BJ (cell line): ENCODE measurements at regions not wholly inside any gene's neighbourhood (a gene's known extent, or its start where the extent isn't known, plus 50 kb on each side); places are given as distances from the start of the nearest gene placed in this dataset.

ENCODE experiments used
- CTCF ChIA-PET: fragments of 350-600 bp; formaldehyde crosslinking; extraction: SDS; loops from one replicate; lab custom pipeline; 2021; ENCODE audit warnings: antibody characterized with exemption, inconsistent platforms; lab: Yijun Ruan, JAX
- POLR2A ChIA-PET: fragments of 300-600 bp; sonication (Branson Sonifier 250); formaldehyde crosslinking; extraction: SDS; loops from one replicate; lab custom pipeline; 2021; ENCODE audit warnings: antibody characterized with exemption; lab: Charles Lee
- DNase-seq: peaks from one replicate; pipeline ENCODE4 v3.0.0-alpha.2; 2011; ENCODE audit warnings: low read depth
- H3K27me3 ChIP-seq: 2 replicates; pipeline ENCODE4 v1.6.0; 2011; ENCODE audit warnings: low read length; ENCODE audit not compliant: control insufficient read depth, insufficient read depth
- H3K36me3 ChIP-seq: 2 replicates; pipeline ENCODE4 v1.5.1; 2011; ENCODE audit warnings: low read length; ENCODE audit not compliant: control insufficient read depth, insufficient read depth
- H3K4me3 ChIP-seq: 2 replicates; pipeline ENCODE4 v1.5.1; 2011; ENCODE audit warnings: low read depth, mild to moderate bottlenecking, control low read depth, low read length
- TF ChIP-seq, protein P1 (sequence below): IDR thresholded peaks from 2 replicates; pipeline ENCODE4 v1.5.1; 2011; ENCODE audit warnings: low read depth, mild to moderate bottlenecking, control low read depth, inconsistent platforms, low read length, moderate library complexity; ENCODE audit not compliant: insufficient read depth

GRCh38 chr11:69376155-69377028 lies 82.4 kb downstream of the MYEOV start:
- ChIA-PET CTCF (interaction anchor here (0.9 kb wide), 1 partner anchor 10 kb away, joined by 3 read pairs; no protein-coding TSS in a partner anchor), POLR2A (no interaction called here)
- TF ChIP-seq, protein P1, sequence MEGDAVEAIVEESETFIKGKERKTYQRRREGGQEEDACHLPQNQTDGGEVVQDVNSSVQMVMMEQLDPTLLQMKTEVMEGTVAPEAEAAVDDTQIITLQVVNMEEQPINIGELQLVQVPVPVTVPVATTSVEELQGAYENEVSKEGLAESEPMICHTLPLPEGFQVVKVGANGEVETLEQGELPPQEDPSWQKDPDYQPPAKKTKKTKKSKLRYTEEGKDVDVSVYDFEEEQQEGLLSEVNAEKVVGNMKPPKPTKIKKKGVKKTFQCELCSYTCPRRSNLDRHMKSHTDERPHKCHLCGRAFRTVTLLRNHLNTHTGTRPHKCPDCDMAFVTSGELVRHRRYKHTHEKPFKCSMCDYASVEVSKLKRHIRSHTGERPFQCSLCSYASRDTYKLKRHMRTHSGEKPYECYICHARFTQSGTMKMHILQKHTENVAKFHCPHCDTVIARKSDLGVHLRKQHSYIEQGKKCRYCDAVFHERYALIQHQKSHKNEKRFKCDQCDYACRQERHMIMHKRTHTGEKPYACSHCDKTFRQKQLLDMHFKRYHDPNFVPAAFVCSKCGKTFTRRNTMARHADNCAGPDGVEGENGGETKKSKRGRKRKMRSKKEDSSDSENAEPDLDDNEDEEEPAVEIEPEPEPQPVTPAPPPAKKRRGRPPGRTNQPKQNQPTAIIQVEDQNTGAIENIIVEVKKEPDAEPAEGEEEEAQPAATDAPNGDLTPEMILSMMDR: no peak
- no peak overlapping the region for H3K4me3 ChIP-seq
- H3K27me3 ChIP-seq: no peaks in the 10 kb centered on the region
- no peaks in the 10 kb centered on the region for H3K36me3 ChIP-seq
- no peak for DNase-seq

DNA sequence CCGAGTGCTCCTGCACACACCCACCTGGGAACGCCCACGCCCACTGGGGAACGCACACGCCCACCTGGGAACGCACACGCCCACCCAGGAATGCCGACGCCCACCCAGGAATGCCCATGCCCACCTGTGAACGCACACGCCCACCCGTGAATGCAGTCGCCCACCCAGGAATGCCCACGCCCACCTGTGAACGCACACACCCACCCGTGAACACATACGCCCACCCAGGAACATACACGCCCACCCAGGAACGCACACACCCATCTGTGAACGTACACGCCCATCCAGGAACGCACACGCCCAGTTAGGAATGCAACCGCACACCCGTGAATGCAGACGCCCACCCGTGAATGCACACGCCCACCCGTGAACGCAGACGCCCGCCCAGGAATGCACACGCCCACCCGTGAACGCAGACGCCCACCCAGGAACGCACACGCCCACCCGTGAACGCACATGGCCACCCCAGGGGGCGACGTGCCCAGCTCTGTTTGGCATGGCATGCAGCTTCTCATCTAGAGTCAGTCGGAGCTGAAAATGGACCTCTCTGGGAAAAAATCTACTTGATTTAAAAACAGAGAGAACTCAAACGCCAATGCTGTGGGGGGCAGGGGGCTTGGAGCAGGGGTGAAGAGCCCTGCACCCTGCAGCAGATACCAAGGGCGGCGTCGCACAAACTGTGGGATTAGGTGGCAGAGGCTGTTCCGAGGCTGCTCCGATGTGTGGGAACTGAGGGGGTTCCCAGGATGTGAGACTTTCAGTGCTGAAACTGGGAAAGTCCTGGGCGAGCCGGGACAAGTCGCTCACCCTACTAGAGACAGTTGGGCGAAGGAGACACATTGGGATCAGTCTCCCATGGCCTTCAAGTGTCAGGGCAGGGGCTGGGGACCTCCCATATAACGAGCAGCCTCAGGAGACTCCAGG lies 83.3 kb downstream of the MYEOV start:
- Histone ChIP-seq H3K36me3 (no peaks in the 10 kb centered on the region), H3K4me3 (no peak overlapping the region), H3K27me3 (no peaks in the 10 kb centered on the region)
- CTCF ChIA-PET: no interaction called here
- POLR2A ChIA-PET: no interaction called here
- DNase-seq: no peak
- TF ChIP-seq, protein P1: no peak

- Histone ChIP-seq H3K27me3 (no peaks in the 10 kb centered on the region), H3K4me3 (no peak overlapping the region), H3K36me3 (no peaks in the 10 kb centered on the region)
- POLR2A ChIA-PET: no interaction called here
- CTCF ChIA-PET: interaction anchor here (1.4 kb wide), 1 partner anchor 11 kb away, joined by 4 read pairs; no protein-coding TSS in a partner anchor
- TF ChIP-seq, protein P1: no peak
- DNase-seq: no peak
Observed at GRCh38 chr11:69377953-69378302, 84.0 kb downstream of the MYEOV start.

DNA sequence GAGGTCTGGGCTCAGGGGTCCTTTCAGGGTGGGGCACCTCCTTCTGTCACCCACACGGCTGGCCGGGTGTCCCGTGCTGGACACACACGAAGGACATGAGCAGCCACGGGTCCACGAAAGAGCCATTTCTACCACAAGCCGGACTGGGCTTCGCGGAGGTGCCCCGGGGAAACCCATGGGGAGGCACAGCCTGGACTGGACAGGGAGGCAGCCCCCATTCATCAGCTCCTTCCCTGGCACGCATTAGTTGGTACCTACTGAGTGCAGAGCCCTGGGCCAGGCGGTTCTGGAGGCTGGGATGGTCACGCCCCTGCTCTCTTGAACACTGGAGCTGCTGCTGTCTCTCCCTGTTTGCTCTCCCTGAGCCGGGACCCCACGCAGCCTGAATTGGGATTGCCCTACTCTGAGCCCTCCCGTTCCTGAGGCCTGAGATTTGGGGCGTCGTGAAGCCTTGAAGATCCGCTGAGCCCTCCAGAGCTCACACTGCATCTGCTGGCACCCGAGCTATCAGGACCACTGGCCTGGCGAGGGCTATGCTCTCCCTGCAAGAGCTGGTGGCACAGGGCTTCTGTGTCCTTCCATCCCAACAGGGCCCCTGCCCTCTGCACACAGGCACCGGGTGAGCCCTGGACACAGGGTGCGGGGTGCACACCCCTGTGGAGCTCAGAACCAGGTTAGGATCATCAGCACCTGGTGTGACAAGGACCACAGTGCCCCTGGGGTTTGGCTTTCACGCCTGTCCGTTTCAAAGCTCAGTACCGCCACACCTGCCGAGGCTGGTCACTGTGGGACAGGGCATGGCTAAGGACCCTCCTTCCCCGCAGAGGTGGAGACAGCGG lies 84.6 kb downstream of the MYEOV start:
- TF ChIP-seq, protein P1: no peak
- no peaks in the 10 kb centered on the region for H3K27me3 ChIP-seq
- no peak overlapping the region for H3K4me3 ChIP-seq
- ChIA-PET CTCF (interaction anchor here (1.2 to 1.4 kb wide), 2 partner anchors 12 to 277 kb away, joined by 3 to 4 read pairs; no protein-coding TSS in a partner anchor), POLR2A (no interaction called here)
- no peaks in the 10 kb centered on the region for H3K36me3 ChIP-seq
- DNase-seq: no peak
